Keratinocyte (primary cell): ENCODE measurements at regions not wholly inside any gene's neighbourhood (a gene's known extent, or its start where the extent isn't known, plus 50 kb on each side); places are given as distances from the start of the nearest gene placed in this dataset.
A peak's percentile ranks its signal among the peaks of the same experiment; 100 is the strongest.

Source experiments
- DNase-seq: peaks from one replicate; pipeline ENCODE4 v3.0.0-alpha.2; 2011; ENCODE audit warnings: low read depth, missing footprints, low spot score
- FAIRE-seq: peaks from 2 replicates; lab custom pipeline; 2011; peaks lifted over from hg19 to GRCh38; lab: Jason Lieb, UNC
- H2AFZ ChIP-seq: 2 replicates; pipeline ENCODE4 v1.6.0; 2012; ENCODE audit warnings: low read length, control low read depth, inconsistent platforms; ENCODE audit not compliant: control insufficient read depth
- H3K27ac ChIP-seq: 2 replicates; pipeline ENCODE4 v1.5.1; 2011; ENCODE audit warnings: low read length; ENCODE audit not compliant: control insufficient read depth, insufficient read depth
- H3K27me3 ChIP-seq: 3 replicates; pipeline ENCODE4 v1.6.0; 2011; ENCODE audit warnings: low read length; ENCODE audit not compliant: control insufficient read depth, insufficient read depth; ENCODE audit errors: extremely low read depth
- H3K36me3 ChIP-seq, 2 experiments: 2 replicates in 1 of 2; 3 replicates in 1 of 2; pipeline ENCODE4 v1.5.1; 2011; ENCODE audit warnings: low read length in 2 of 2, mild to moderate bottlenecking in 1 of 2; ENCODE audit not compliant: control insufficient read depth in 2 of 2, insufficient read depth in 2 of 2; ENCODE audit errors: extremely low read depth in 1 of 2
- H3K4me1 ChIP-seq: 3 replicates; pipeline ENCODE4 v1.5.1; 2011; ENCODE audit warnings: low read length; ENCODE audit not compliant: control insufficient read depth, insufficient read depth; ENCODE audit errors: extremely low read depth
- H3K4me2 ChIP-seq: 3 replicates; pipeline ENCODE4 v1.6.0; 2011; ENCODE audit warnings: low read depth, low read length; ENCODE audit not compliant: control insufficient read depth, insufficient read depth; ENCODE audit errors: extremely low read depth
- H3K4me3 ChIP-seq, 3 experiments: fragments of 200-600 bp in 1 of 3; sonication (generic) in 1 of 3; 2 replicates in 2 of 3; 3 replicates in 1 of 3; pipeline ENCODE4 v1.5.1; 2011 to 2016; ENCODE audit warnings: low read length in 3 of 3, mild to moderate bottlenecking in 3 of 3, control low read depth in 2 of 3, inconsistent platforms in 1 of 3, low read depth in 1 of 3, mixed read lengths in 1 of 3, mixed run types in 1 of 3, moderate library complexity in 1 of 3; ENCODE audit not compliant: control insufficient read depth in 2 of 3, insufficient read depth in 2 of 3; ENCODE audit errors: extremely low read depth in 1 of 3
- H3K79me2 ChIP-seq: 2 replicates; pipeline ENCODE4 v1.6.0; 2012; ENCODE audit warnings: low read length; ENCODE audit not compliant: control insufficient read depth, insufficient read depth
- H3K9ac ChIP-seq: 3 replicates; pipeline ENCODE4 v1.6.0; 2011; ENCODE audit warnings: low read length; ENCODE audit not compliant: control insufficient read depth, insufficient read depth; ENCODE audit errors: extremely low read depth
- H3K9me1 ChIP-seq: 3 replicates; pipeline ENCODE4 v1.6.0; 2011; ENCODE audit warnings: low read length; ENCODE audit not compliant: control insufficient read depth, insufficient read depth; ENCODE audit errors: extremely low read depth
- H3K9me3 ChIP-seq: 2 replicates; pipeline ENCODE4 v1.5.1; 2012; ENCODE audit warnings: low read depth, low read length; ENCODE audit not compliant: control insufficient read depth
- H4K20me1 ChIP-seq: 3 replicates; pipeline ENCODE4 v1.6.0; 2011; ENCODE audit warnings: low read length; ENCODE audit not compliant: control insufficient read depth, insufficient read depth; ENCODE audit errors: extremely low read depth
- EZH2 ChIP-seq: IDR thresholded peaks from one replicate; pipeline ENCODE4 v1.6.1; 2012; ENCODE audit warnings: inconsistent platforms, mild to moderate bottlenecking, low read length, moderate library complexity
- dilution Hi-C: fragments of 300-500 bp; cut with MboI; formaldehyde crosslinking; loops from one replicate; pipeline ENCODE4 v1.7.0; 2020; ENCODE audit warnings: low sequenced_read_pairs; ENCODE audit not compliant: extremely low pct_ligation_motif_present
- TF ChIP-seq, protein P1 (sequence below), 3 experiments: IDR thresholded peaks in 1 of 3; conservative IDR thresholded peaks in 1 of 3; optimal IDR thresholded peaks in 1 of 3; 2 replicates in 2 of 3; 3 replicates in 1 of 3; pipeline versions ENCODE3 to v1.5.1; 2011; ENCODE audit warnings: low read length in 3 of 3, mild to moderate bottlenecking in 3 of 3, moderate library complexity in 2 of 3, control low read depth in 1 of 3, inconsistent platforms in 1 of 3; ENCODE audit not compliant: insufficient read depth in 2 of 3; ENCODE audit errors: extremely low read depth in 1 of 3

DNA sequence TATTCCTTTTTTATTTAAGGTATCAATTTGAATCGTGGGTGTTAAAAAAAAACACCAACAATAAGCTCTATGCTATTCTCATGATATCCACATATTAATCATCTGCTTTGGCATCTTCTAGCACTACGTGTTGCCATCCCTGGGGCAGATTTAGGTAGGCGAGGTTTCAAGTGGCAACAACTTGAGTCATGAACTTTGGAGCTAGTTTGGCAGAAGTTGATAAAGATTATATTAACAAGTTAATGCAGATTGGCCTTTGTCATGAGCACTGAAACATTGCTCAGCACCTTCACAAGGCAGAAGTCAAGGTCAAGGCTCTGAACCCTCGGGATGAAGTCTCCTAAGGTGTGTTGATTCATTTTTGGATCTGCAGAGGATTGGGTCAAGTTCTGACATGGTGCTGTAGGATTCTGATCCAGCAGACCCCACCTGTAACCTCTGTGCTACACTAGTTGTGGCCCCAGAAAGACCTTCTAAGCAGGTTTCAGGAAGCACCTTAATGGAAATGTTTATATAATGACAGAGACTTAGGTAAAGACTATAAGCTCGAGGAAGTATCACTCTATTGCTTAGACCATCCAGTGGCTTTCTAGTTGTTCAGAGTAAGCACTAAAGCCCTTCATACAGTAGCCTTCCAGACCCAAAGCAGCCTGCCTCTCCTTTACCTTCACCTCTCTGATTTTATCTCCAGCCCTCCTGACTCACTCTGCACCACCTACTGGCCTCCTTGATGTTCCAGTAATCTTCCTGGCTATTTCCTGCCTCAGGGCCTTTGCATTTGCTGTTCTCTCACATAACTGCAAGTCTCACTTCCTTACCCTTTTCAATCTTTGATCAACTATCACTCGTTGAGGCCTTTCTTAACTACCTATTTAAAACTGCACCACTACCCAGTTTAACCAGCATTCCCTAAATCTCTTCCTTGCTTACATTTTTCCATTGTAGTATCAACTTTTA is 117.0 kb upstream of the SLC4A4 start:
- Histone ChIP-seq H2AFZ (no peak overlapping the region), H3K4me3 (no peak overlapping the region), H3K4me2 (no peak overlapping the region), H3K4me1 (no peaks in the 10 kb centered on the region), H3K9ac (no peak overlapping the region), H3K9me3 (no peaks in the 10 kb centered on the region), H3K27ac (no peak overlapping the region), H3K36me3 (no peaks in the 10 kb centered on the region), H3K9me1 (no peaks in the 10 kb centered on the region), H3K27me3 (no peaks in the 10 kb centered on the region), H3K79me2 (no peaks in the 10 kb centered on the region), H4K20me1 (no peaks in the 10 kb centered on the region)
- TF ChIP-seq, protein P1, sequence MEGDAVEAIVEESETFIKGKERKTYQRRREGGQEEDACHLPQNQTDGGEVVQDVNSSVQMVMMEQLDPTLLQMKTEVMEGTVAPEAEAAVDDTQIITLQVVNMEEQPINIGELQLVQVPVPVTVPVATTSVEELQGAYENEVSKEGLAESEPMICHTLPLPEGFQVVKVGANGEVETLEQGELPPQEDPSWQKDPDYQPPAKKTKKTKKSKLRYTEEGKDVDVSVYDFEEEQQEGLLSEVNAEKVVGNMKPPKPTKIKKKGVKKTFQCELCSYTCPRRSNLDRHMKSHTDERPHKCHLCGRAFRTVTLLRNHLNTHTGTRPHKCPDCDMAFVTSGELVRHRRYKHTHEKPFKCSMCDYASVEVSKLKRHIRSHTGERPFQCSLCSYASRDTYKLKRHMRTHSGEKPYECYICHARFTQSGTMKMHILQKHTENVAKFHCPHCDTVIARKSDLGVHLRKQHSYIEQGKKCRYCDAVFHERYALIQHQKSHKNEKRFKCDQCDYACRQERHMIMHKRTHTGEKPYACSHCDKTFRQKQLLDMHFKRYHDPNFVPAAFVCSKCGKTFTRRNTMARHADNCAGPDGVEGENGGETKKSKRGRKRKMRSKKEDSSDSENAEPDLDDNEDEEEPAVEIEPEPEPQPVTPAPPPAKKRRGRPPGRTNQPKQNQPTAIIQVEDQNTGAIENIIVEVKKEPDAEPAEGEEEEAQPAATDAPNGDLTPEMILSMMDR (optimal IDR thresholded peaks at IDR 0.05 in 1 of 3, IDR thresholded peaks at IDR 0.05 in 1 of 3, conservative IDR thresholded peaks at IDR 0.05 in 1 of 3; ENCODE audit: extremely low read depth in 1 of 3, insufficient read depth in 2 of 3, low read length in 3 of 3) = peak in 1 of 3 experiments; percentile 3
- TF ChIP-seq EZH2 = no peak
- DNase-seq = no peak
- dilution Hi-C loops = no loop called here
- peak; percentile 34 for FAIRE-seq

DNA sequence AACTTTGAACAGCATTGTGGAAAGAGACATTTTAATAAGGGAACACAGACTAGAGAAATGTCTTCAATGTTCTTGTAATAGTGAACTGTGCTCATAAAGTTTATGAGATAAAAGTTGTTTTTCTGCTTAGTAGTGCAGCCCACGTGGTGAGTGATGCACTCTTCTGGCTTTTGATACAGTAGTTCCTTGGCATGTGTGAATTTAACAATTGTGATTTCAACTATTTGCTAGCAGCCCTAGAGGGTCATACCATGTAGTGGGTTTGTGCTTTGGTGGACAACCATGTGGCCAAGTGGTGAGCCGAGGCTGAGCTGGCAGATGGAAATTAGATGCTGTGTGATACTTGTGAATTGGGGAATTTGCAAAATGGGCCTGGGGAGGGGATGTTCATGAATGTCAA is 116.2 kb upstream of the SLC4A4 start:
- H3K36me3 ChIP-seq = no peaks in the 10 kb centered on the region
- H3K9me3 ChIP-seq = no peaks in the 10 kb centered on the region
- dilution Hi-C loops = no loop called here
- no peak overlapping the region for H3K4me2 ChIP-seq
- H2AFZ ChIP-seq = no peak overlapping the region
- no peaks in the 10 kb centered on the region for H3K9me1 ChIP-seq
- no peaks in the 10 kb centered on the region for H3K4me1 ChIP-seq
- H3K9ac ChIP-seq = no peak overlapping the region
- no peaks in the 10 kb centered on the region for H4K20me1 ChIP-seq
- H3K4me3 ChIP-seq = no peak overlapping the region
- FAIRE-seq = no peak
- peaks cover 6% of the 10 kb centered on the region for H3K27me3 ChIP-seq
- no peak for TF ChIP-seq EZH2
- TF ChIP-seq, protein P1 (optimal IDR thresholded peaks at IDR 0.05 in 1 of 3, IDR thresholded peaks at IDR 0.05 in 1 of 3, conservative IDR thresholded peaks at IDR 0.05 in 1 of 3; ENCODE audit: extremely low read depth in 1 of 3, insufficient read depth in 2 of 3, low read length in 3 of 3) = no peak
- no peak for DNase-seq
- no peak overlapping the region for H3K27ac ChIP-seq
- H3K79me2 ChIP-seq = no peaks in the 10 kb centered on the region
